ENCODE measurements at regions not wholly inside any gene's neighbourhood (a gene's known extent, or its start where the extent isn't known, plus 50 kb on each side); places are given as distances from the start of the nearest gene placed in this dataset.

- H3K27ac ChIP-seq = no peak overlapping the region
- H3K4me3 ChIP-seq = no peak overlapping the region
- H3K4me1 ChIP-seq (replicated peaks in 1 of 2) = peaks cover 0 to under 1% of the 10 kb centered on the region in 2 donors
- no peak for ATAC-seq (replicated peaks in 6 of 8)
- in situ Hi-C loops (cut with MboI; ENCODE audit: low pct_unique_long_range_greater_than_20kb in 2 of 9, low sequenced_read_pairs in 9 of 9, unreplicated experiment in 9 of 9) = no loop called here
Measured at GRCh38 chr6:145017051-145017450, 718.3 kb downstream of the EPM2A start.

- Histone ChIP-seq H3K4me3 (no peak overlapping the region), H3K4me1 (replicated peaks in 1 of 2) (peaks cover 0 to 5% of the 10 kb centered on the region in 2 donors), H3K27ac (no peak overlapping the region)
- in situ Hi-C loops (cut with MboI; ENCODE audit: low pct_unique_long_range_greater_than_20kb in 2 of 9, low sequenced_read_pairs in 9 of 9, unreplicated experiment in 9 of 9) = no loop called here
- ATAC-seq (replicated peaks in 6 of 8) = no peak
- WGBS, 10 experiments = 0 to 83% (median 36%) methylated on average over 1 to 3 of the region's 4 CpGs
Measured at GRCh38 chr6:145017516-145017915, 717.8 kb downstream of the EPM2A start.

GRCh38 chr6:145018027-145018426, 717.3 kb downstream of the EPM2A start:
- in situ Hi-C loops (cut with MboI; ENCODE audit: low pct_unique_long_range_greater_than_20kb in 2 of 9, low sequenced_read_pairs in 9 of 9, unreplicated experiment in 9 of 9) = no loop called here
- ATAC-seq (replicated peaks in 6 of 8) = no peak
- H3K27ac ChIP-seq = no peak overlapping the region
- H3K4me1 ChIP-seq (replicated peaks in 1 of 2) = peaks cover 0 to 10% of the 10 kb centered on the region in 2 donors
- H3K4me3 ChIP-seq = no peak overlapping the region
- WGBS, 10 experiments = 71 to 100% (median 95%) methylated on average over 1 to 3 of the region's 3 CpGs

GRCh38 chr6:145020114-145020513, 715.2 kb downstream of the EPM2A start:
- WGBS, 10 experiments = 86 to 100% (median 100%) methylated on average over 1 to 2 of the region's 2 CpGs
- ATAC-seq (replicated peaks in 6 of 8) = no peak
- Histone ChIP-seq H3K4me1 (replicated peaks in 1 of 2) (peaks cover 0 to 12% of the 10 kb centered on the region in 2 donors), H3K27ac (no peak overlapping the region), H3K4me3 (no peak overlapping the region)
- in situ Hi-C loops (cut with MboI; ENCODE audit: low pct_unique_long_range_greater_than_20kb in 2 of 9, low sequenced_read_pairs in 9 of 9, unreplicated experiment in 9 of 9) = no loop called here

GRCh38 chr6:145020543-145020942, 714.8 kb downstream of the EPM2A start:
- Histone ChIP-seq H3K4me1 (replicated peaks in 1 of 2) (peaks cover 0 to 12% of the 10 kb centered on the region in 2 donors), H3K4me3 (no peak overlapping the region), H3K27ac (no peak overlapping the region)
- no peak for ATAC-seq (replicated peaks in 6 of 8)
- in situ Hi-C loops (cut with MboI; ENCODE audit: low pct_unique_long_range_greater_than_20kb in 2 of 9, low sequenced_read_pairs in 9 of 9, unreplicated experiment in 9 of 9) = no loop called here
- WGBS, 10 experiments = 86 to 100% (median 100%) methylated on average over 1 of the region's 1 CpG; no CpG with 5 or more reads in 3 of the 10 experiments

- no peak overlapping the region for H3K4me3 ChIP-seq
- WGBS, 10 experiments = 21 to 100% (median 77%) methylated on average over 1 to 3 of the region's 3 CpGs; no CpG with 5 or more reads in 1 of the 10 experiments
- in situ Hi-C loops (cut with MboI; ENCODE audit: low pct_unique_long_range_greater_than_20kb in 2 of 9, low sequenced_read_pairs in 9 of 9, unreplicated experiment in 9 of 9) = no loop called here
Measured at GRCh38 chr6:145022199-145022796, 713.0 kb downstream of the EPM2A start.

GRCh38 chr6:145023116-145023726, 712.1 kb downstream of the EPM2A start:
- Histone ChIP-seq H3K27ac (no peak overlapping the region), H3K4me1 (replicated peaks in 1 of 2) (peaks cover 0 to 12% of the 10 kb centered on the region in 2 donors), H3K4me3 (no peak overlapping the region)
- in situ Hi-C loops (cut with MboI; ENCODE audit: low pct_unique_long_range_greater_than_20kb in 2 of 9, low sequenced_read_pairs in 9 of 9, unreplicated experiment in 9 of 9) = no loop called here
- 67 to 100% (median 87%) methylated on average over 2 to 3 of the region's 3 CpGs; no CpG with 5 or more reads in 1 of the 10 experiments for WGBS, 10 experiments
- ATAC-seq (replicated peaks in 6 of 8) = no peak

More at GRCh38 chr6:145022199-145022796, 713.0 kb downstream of the EPM2A start:
- peaks cover 0 to 12% of the 10 kb centered on the region in 2 donors for H3K4me1 ChIP-seq (replicated peaks in 1 of 2)
- no peak overlapping the region for H3K27ac ChIP-seq
- no peak for ATAC-seq (replicated peaks in 6 of 8)

GRCh38 chr6:145025488-145025887, 709.8 kb downstream of the EPM2A start:
- 79 to 100% (median 91%) methylated on average over 1 to 2 of the region's 2 CpGs for WGBS, 10 experiments
- no peak for ATAC-seq (replicated peaks in 6 of 8)
- in situ Hi-C loops (cut with MboI; ENCODE audit: low pct_unique_long_range_greater_than_20kb in 2 of 9, low sequenced_read_pairs in 9 of 9, unreplicated experiment in 9 of 9) = loop anchor here in 2 of 9 experiments (25.0 kb wide), 2 partner anchors 112 to 187 kb away; no protein-coding TSS in a partner anchor

GRCh38 chr6:145026267-145026679, 709.0 kb downstream of the EPM2A start:
- WGBS, 10 experiments = 88 to 100% (median 100%) methylated on average over 1 to 2 of the region's 2 CpGs; no CpG with 5 or more reads in 3 of the 10 experiments
- in situ Hi-C loops (cut with MboI; ENCODE audit: low pct_unique_long_range_greater_than_20kb in 2 of 9, low sequenced_read_pairs in 9 of 9, unreplicated experiment in 9 of 9) = loop anchor here in 2 of 9 experiments (25.0 kb wide), 2 partner anchors 111 to 186 kb away; no protein-coding TSS in a partner anchor
- H3K4me3 ChIP-seq = no peak overlapping the region
- ATAC-seq (replicated peaks in 6 of 8) = no peak
- H3K27ac ChIP-seq = no peak overlapping the region
- H3K4me1 ChIP-seq (replicated peaks in 1 of 2) = peaks cover 0 to 12% of the 10 kb centered on the region in 2 donors

More at GRCh38 chr6:145025488-145025887, 709.8 kb downstream of the EPM2A start:
- H3K27ac ChIP-seq = no peak overlapping the region
- peaks cover 0 to 12% of the 10 kb centered on the region in 2 donors for H3K4me1 ChIP-seq (replicated peaks in 1 of 2)
- H3K4me3 ChIP-seq = no peak overlapping the region

- ATAC-seq (replicated peaks in 6 of 8) = peak in 3 of 8 experiments; percentile 67 to 85 (median 82)
- no peaks in the 10 kb centered on the region for H3K4me1 ChIP-seq (replicated peaks in 1 of 2)
- no peak overlapping the region for H3K4me3 ChIP-seq
- in situ Hi-C loops (cut with MboI; ENCODE audit: low pct_unique_long_range_greater_than_20kb in 2 of 9, low sequenced_read_pairs in 9 of 9, unreplicated experiment in 9 of 9) = loop anchor here in 2 of 9 experiments (25.0 kb wide), 2 partner anchors 109 to 184 kb away; no protein-coding TSS in a partner anchor
- 17 to 77% (median 60%) methylated on average over 2 to 4 of the region's 4 CpGs for WGBS, 10 experiments
- H3K27ac ChIP-seq = no peak overlapping the region
Measured at GRCh38 chr6:145028144-145028818, 707.0 kb downstream of the EPM2A start.

GRCh38 chr6:145031001-145031400, 704.3 kb downstream of the EPM2A start:
- Histone ChIP-seq H3K4me1 (replicated peaks in 1 of 2) (no peaks in the 10 kb centered on the region), H3K4me3 (no peak overlapping the region), H3K27ac (no peak overlapping the region)
- in situ Hi-C loops (cut with MboI; ENCODE audit: low pct_unique_long_range_greater_than_20kb in 2 of 9, low sequenced_read_pairs in 9 of 9, unreplicated experiment in 9 of 9) = loop anchor here in 2 of 9 experiments (25.0 kb wide), 2 partner anchors 106 to 181 kb away; no protein-coding TSS in a partner anchor
- 0 to 100% (median 69%) methylated on average over 1 to 2 of the region's 2 CpGs; no CpG with 5 or more reads in 1 of the 10 experiments for WGBS, 10 experiments
- peak in 2 of 8 experiments; percentile 56 to 61 for ATAC-seq (replicated peaks in 6 of 8)

GRCh38 chr6:145031962-145032361, 703.4 kb downstream of the EPM2A start:
- ATAC-seq (replicated peaks in 6 of 8) = no peak
- Histone ChIP-seq H3K4me3 (no peak overlapping the region), H3K4me1 (replicated peaks in 1 of 2) (no peaks in the 10 kb centered on the region), H3K27ac (no peak overlapping the region)
- in situ Hi-C loops (cut with MboI; ENCODE audit: low pct_unique_long_range_greater_than_20kb in 2 of 9, low sequenced_read_pairs in 9 of 9, unreplicated experiment in 9 of 9) = loop anchor here in 2 of 9 experiments (25.0 kb wide), 2 partner anchors 105 to 180 kb away; no protein-coding TSS in a partner anchor
- WGBS, 10 experiments = 67 to 100% (median 76%) methylated on average over 1 to 4 of the region's 4 CpGs; no CpG with 5 or more reads in 1 of the 10 experiments

All from motor neuron (in vitro differentiated cells).